ENCODE measurements at regions not wholly inside any gene's neighbourhood (a gene's known extent, or its start where the extent isn't known, plus 50 kb on each side); places are given as distances from the start of the nearest gene placed in this dataset.

DNA sequence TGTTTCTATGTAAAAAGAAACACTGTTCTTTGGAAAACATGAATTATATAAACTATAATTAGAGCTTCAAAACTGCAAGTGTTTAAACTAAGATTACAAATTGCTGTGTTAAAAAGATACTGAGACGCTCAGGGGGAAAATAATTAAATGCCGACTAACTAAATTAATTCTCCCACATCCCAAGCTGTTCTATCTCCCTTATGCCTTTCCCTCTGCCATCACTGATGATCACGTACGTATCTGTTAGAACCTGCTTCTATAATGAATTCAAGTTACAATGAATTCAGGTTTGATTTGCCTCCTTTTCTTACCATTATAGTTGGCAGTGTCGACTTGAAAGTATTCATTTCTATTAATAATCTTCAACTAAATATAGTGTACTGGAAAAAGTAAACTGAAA, 349.9 kb upstream of the CDH6 start:
- no peaks in the 10 kb centered on the region for H3K27me3 ChIP-seq
- TF ChIP-seq POLR2A (IDR thresholded peaks at IDR 0.05) = no peak
- TF ChIP-seq, protein P1, sequence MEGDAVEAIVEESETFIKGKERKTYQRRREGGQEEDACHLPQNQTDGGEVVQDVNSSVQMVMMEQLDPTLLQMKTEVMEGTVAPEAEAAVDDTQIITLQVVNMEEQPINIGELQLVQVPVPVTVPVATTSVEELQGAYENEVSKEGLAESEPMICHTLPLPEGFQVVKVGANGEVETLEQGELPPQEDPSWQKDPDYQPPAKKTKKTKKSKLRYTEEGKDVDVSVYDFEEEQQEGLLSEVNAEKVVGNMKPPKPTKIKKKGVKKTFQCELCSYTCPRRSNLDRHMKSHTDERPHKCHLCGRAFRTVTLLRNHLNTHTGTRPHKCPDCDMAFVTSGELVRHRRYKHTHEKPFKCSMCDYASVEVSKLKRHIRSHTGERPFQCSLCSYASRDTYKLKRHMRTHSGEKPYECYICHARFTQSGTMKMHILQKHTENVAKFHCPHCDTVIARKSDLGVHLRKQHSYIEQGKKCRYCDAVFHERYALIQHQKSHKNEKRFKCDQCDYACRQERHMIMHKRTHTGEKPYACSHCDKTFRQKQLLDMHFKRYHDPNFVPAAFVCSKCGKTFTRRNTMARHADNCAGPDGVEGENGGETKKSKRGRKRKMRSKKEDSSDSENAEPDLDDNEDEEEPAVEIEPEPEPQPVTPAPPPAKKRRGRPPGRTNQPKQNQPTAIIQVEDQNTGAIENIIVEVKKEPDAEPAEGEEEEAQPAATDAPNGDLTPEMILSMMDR (IDR thresholded peaks at IDR 0.05) = no peak
- DNase-seq = no peak
- H3K9me3 ChIP-seq = no peaks in the 10 kb centered on the region
- H3K36me3 ChIP-seq = no peaks in the 10 kb centered on the region
- H3K4me3 ChIP-seq = no peak overlapping the region
- no peaks in the 10 kb centered on the region for H3K4me1 ChIP-seq
- H3K27ac ChIP-seq = no peak overlapping the region

DNA sequence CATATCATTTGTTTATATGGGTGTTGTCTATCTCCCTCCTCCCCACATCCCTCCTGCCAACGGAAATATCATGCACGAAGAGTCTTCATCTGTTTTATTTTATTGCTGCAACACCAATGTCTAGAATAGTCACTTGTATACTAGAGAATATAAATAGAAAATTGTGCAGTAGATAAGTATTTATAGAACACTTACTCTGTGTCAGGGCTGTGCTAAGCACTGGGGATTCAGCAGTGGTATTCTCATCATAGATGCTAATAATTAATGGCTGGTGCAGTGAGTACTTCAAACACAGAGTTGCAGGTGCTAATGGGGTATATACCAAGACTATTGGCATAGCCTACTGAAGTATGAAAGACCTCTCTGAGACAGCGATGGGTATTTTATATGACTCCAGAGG, 353.5 kb upstream of the CDH6 start:
- no peak for TF ChIP-seq POLR2A (IDR thresholded peaks at IDR 0.05)
- TF ChIP-seq, protein P1 (IDR thresholded peaks at IDR 0.05) = no peak
- no peaks in the 10 kb centered on the region for H3K36me3 ChIP-seq

GRCh38 chr5:30838936-30839496, 354.5 kb upstream of the CDH6 start:
- Histone ChIP-seq H3K36me3 (no peaks in the 10 kb centered on the region), H3K27me3 (no peaks in the 10 kb centered on the region), H3K4me1 (no peaks in the 10 kb centered on the region), H3K4me3 (no peak overlapping the region), H3K27ac (no peak overlapping the region), H3K9me3 (no peaks in the 10 kb centered on the region)
- TF ChIP-seq, protein P1 (IDR thresholded peaks at IDR 0.05) = no peak
- TF ChIP-seq POLR2A (IDR thresholded peaks at IDR 0.05) = no peak
- no peak for DNase-seq

More for the DNA sequence above, 353.5 kb upstream of the CDH6 start:
- H3K27ac ChIP-seq = no peak overlapping the region
- DNase-seq = no peak
- no peaks in the 10 kb centered on the region for H3K9me3 ChIP-seq
- H3K4me1 ChIP-seq = no peaks in the 10 kb centered on the region
- no peak overlapping the region for H3K4me3 ChIP-seq
- H3K27me3 ChIP-seq = no peaks in the 10 kb centered on the region

GRCh38 chr5:30832519-30832918, 361.0 kb upstream of the CDH6 start:
- Histone ChIP-seq H3K4me3 (no peak overlapping the region), H3K27ac (no peak overlapping the region), H3K4me1 (no peaks in the 10 kb centered on the region), H3K27me3 (no peaks in the 10 kb centered on the region), H3K36me3 (no peaks in the 10 kb centered on the region), H3K9me3 (no peaks in the 10 kb centered on the region)
- no peak for TF ChIP-seq POLR2A (IDR thresholded peaks at IDR 0.05)
- TF ChIP-seq, protein P1 (IDR thresholded peaks at IDR 0.05) = no peak
- no peak for DNase-seq

GRCh38 chr5:30831605-30832004, 361.9 kb upstream of the CDH6 start:
- Histone ChIP-seq H3K4me3 (no peak overlapping the region), H3K27ac (no peak overlapping the region), H3K27me3 (no peaks in the 10 kb centered on the region), H3K36me3 (no peaks in the 10 kb centered on the region), H3K9me3 (no peaks in the 10 kb centered on the region), H3K4me1 (no peaks in the 10 kb centered on the region)
- TF ChIP-seq POLR2A (IDR thresholded peaks at IDR 0.05) = no peak
- TF ChIP-seq, protein P1 (IDR thresholded peaks at IDR 0.05) = no peak
- DNase-seq = no peak

DNA sequence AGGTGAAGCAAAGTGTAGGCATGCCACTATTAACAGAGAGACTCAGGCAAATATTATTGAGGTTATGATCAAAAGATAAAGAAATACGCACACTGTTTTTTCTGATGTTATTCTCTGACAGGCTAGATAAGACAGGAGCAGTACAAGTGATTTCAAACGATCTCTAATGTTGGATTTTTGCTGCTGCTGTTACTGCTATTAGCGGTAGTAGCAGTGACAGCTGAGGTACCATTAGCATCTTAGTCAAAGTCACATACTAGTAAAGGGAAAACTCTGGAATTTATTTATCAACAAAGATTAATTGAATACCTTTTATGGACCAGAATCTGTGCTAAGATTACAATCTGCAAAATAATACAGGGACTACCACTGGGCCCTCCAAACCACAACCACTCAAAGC, 362.4 kb upstream of the CDH6 start:
- no peak overlapping the region for H3K27ac ChIP-seq
- TF ChIP-seq, protein P1 (IDR thresholded peaks at IDR 0.05) = no peak
- H3K4me3 ChIP-seq = no peak overlapping the region
- no peaks in the 10 kb centered on the region for H3K36me3 ChIP-seq
- no peak for DNase-seq
- no peaks in the 10 kb centered on the region for H3K27me3 ChIP-seq
- H3K9me3 ChIP-seq = no peaks in the 10 kb centered on the region
- H3K4me1 ChIP-seq = no peaks in the 10 kb centered on the region

Measured in Peyer's patch (tissue), 4 donors.